ENCODE measurements at regions not wholly inside any gene's neighbourhood (a gene's known extent, or its start where the extent isn't known, plus 50 kb on each side); places are given as distances from the start of the nearest gene placed in this dataset.
"Not testable (repeated sequence)": the region's sequence is repeated elsewhere in the genome, so short reads cannot be mapped to it uniquely, and the experiment has no call there.

- TF ChIP-seq CTCF (IDR thresholded peaks at IDR 0.05; ENCODE audit: unreplicated experiment) = no peak
- Mint-ChIP-seq H3K9me3 (peaks cover 25% of the 10 kb centered on the region), H3K36me3 (no peaks in the 10 kb centered on the region)
These were observed 335.7 kb downstream of the RPS29 start for GRCh38 chr14:49250517-49250916.

GRCh38 chr14:49250109-49250508, 336.1 kb downstream of the RPS29 start:
- Mint-ChIP-seq H3K9me3 (peaks cover 26% of the 10 kb centered on the region), H3K4me1 (no peaks in the 10 kb centered on the region), H3K27me3 (ENCODE audit: low read depth) (peaks cover 11% of the 10 kb centered on the region), H3K36me3 (no peaks in the 10 kb centered on the region), H3K27ac (no peak overlapping the region), H3K4me3 (no peak overlapping the region)
- DNase-seq (ENCODE audit: low spot score in 2 of 2, unreplicated experiment in 2 of 2) = no peak
- no peak for TF ChIP-seq CTCF (IDR thresholded peaks at IDR 0.05; ENCODE audit: unreplicated experiment)

More at GRCh38 chr14:49250517-49250916, 335.7 kb downstream of the RPS29 start:
- H3K4me1 Mint-ChIP-seq = no peaks in the 10 kb centered on the region
- peaks cover 11% of the 10 kb centered on the region for H3K27me3 Mint-ChIP-seq (ENCODE audit: low read depth)
- H3K27ac Mint-ChIP-seq = no peak overlapping the region
- no peak for DNase-seq (ENCODE audit: low spot score in 2 of 2, unreplicated experiment in 2 of 2)
- no peak overlapping the region for H3K4me3 Mint-ChIP-seq

GRCh38 chr14:49249022-49249421, 337.2 kb downstream of the RPS29 start:
- Mint-ChIP-seq H3K4me3 (no peak overlapping the region), H3K36me3 (no peaks in the 10 kb centered on the region), H3K27ac (no peak overlapping the region), H3K4me1 (no peaks in the 10 kb centered on the region), H3K9me3 (peaks cover 21% of the 10 kb centered on the region), H3K27me3 (ENCODE audit: low read depth) (peaks cover 9% of the 10 kb centered on the region)
- TF ChIP-seq CTCF (IDR thresholded peaks at IDR 0.05; ENCODE audit: unreplicated experiment) = no peak
- DNase-seq (ENCODE audit: low spot score in 2 of 2, unreplicated experiment in 2 of 2) = no peak

- H3K4me1 Mint-ChIP-seq; DNase-seq (ENCODE audit: low spot score in 2 of 2, unreplicated experiment in 2 of 2); H3K36me3 Mint-ChIP-seq; H3K27ac Mint-ChIP-seq; H3K4me3 Mint-ChIP-seq; H3K27me3 Mint-ChIP-seq (ENCODE audit: low read depth): not testable (repeated sequence)
- H3K9me3 Mint-ChIP-seq = peaks cover 17% of the 10 kb centered on the region
These were observed 342.4 kb downstream of the RPS29 start for GRCh38 chr14:49243777-49244176.

GRCh38 chr14:49240383-49240782, 345.8 kb downstream of the RPS29 start:
- Mint-ChIP-seq H3K4me3 (no peak overlapping the region), H3K9me3 (peaks cover 38% of the 10 kb centered on the region), H3K36me3 (no peaks in the 10 kb centered on the region), H3K27ac (no peak overlapping the region), H3K27me3 (ENCODE audit: low read depth) (peaks cover 2% of the 10 kb centered on the region), H3K4me1 (no peaks in the 10 kb centered on the region)
- no peak for DNase-seq (ENCODE audit: low spot score in 2 of 2, unreplicated experiment in 2 of 2)
- no peak for TF ChIP-seq CTCF (IDR thresholded peaks at IDR 0.05; ENCODE audit: unreplicated experiment)

- Mint-ChIP-seq H3K4me1 (no peaks in the 10 kb centered on the region), H3K4me3 (no peak overlapping the region), H3K27me3 (ENCODE audit: low read depth) (no peaks in the 10 kb centered on the region), H3K27ac (no peak overlapping the region), H3K9me3 (peaks cover 12% of the 10 kb centered on the region), H3K36me3 (no peaks in the 10 kb centered on the region)
- no peak for DNase-seq (ENCODE audit: low spot score in 2 of 2, unreplicated experiment in 2 of 2)
- no peak for TF ChIP-seq CTCF (IDR thresholded peaks at IDR 0.05; ENCODE audit: unreplicated experiment)
These were observed 357.6 kb downstream of the RPS29 start for GRCh38 chr14:49228552-49228951.
